ENCODE measurements at regions not wholly inside any gene's neighbourhood (a gene's known extent, or its start where the extent isn't known, plus 50 kb on each side); places are given as distances from the start of the nearest gene placed in this dataset.

DNA sequence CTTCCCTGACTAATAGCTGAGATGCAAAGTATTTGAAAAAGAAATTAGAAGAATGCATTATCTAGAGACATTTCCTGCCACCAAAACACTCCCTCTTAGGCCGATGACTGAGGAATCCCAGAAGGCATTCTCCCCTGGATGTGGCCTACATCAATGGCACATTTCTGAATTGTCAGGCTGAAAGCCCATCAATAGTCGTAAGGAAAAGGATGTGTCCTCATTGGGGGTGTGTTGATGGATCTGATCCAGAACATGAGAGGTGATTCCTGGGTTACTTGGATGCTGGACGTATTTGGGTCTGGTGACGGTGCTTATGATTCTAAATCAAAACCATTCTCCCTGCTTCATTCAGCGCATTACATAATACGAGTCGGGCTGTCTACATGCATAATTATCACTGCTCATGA lies 216.9 kb upstream of the CDIN1 start:
- no peaks in the 10 kb centered on the region for H3K36me3 ChIP-seq (replicated peaks in 1 of 2; ENCODE audit: control insufficient read depth in 1 of 2, insufficient read depth in 2 of 2, low read length in 2 of 2)
- ChIA-PET CTCF (ENCODE audit: low intra/inter-chr PET ratio, low total read pairs) (no interaction called here), POLR2A (no interaction called here)
- no peak overlapping the region for H2AFZ ChIP-seq (ENCODE audit: low read length)
- H4K20me1 ChIP-seq (ENCODE audit: insufficient read depth, low read length) = no peaks in the 10 kb centered on the region
- in situ Hi-C loops (cut with HindIII; ENCODE audit: extremely low pct_ligation_motif_present, low pct_unique_long_range_greater_than_20kb) (no loop called here), intact Hi-C loops (cut with micrococcal nuclease; ENCODE audit: unreplicated experiment) (no loop called here)
- H3K9me3 ChIP-seq (ENCODE audit: low read length) = no peaks in the 10 kb centered on the region
- no peaks in the 10 kb centered on the region for H3K79me2 ChIP-seq (ENCODE audit: insufficient read depth, low read length)
- H3K9ac ChIP-seq (ENCODE audit: insufficient read depth, low read depth, low read length) = no peak overlapping the region
- ATAC-seq (no peak), FAIRE-seq (no peak), DNase-seq (ENCODE audit: low spot score) (no peak)
- TF ChIP-seq ARID4A (CRISPR knock-in tag; IDR thresholded peaks at IDR 0.05; ENCODE audit: borderline replicate concordance) (no peak), ZNF546 (CRISPR knock-in tag; conservative IDR thresholded peaks at IDR 0.05) (no peak), ZNF367 (CRISPR knock-in tag; IDR thresholded peaks at IDR 0.05; ENCODE audit: borderline replicate concordance) (no peak), POLR2G (IDR thresholded peaks at IDR 0.05; ENCODE audit: low read depth, low read length) (no peak), CHD4 (IDR thresholded peaks at IDR 0.05; ENCODE audit: borderline replicate concordance, low read length) (no peak), ZNF629 (CRISPR knock-in tag; conservative IDR thresholded peaks at IDR 0.05) (no peak), ZMYM3 (CRISPR knock-in tag; IDR thresholded peaks at IDR 0.05) (no peak), POLR2AphosphoS5 (IDR thresholded peaks at IDR 0.05; ENCODE audit: low read depth, low read length) (no peak), TBX2 (CRISPR knock-in tag; IDR thresholded peaks at IDR 0.05; ENCODE audit: borderline replicate concordance) (no peak), MBNL3 (CRISPR knock-in tag; conservative IDR thresholded peaks at IDR 0.05) (no peak), ZNF660 (CRISPR knock-in tag; IDR thresholded peaks at IDR 0.05; ENCODE audit: borderline replicate concordance, low read depth) (no peak), ZNF20 (CRISPR knock-in tag; IDR thresholded peaks at IDR 0.05) (no peak)
- no TSS peak for BruUV-seq (replicated peaks)
- H3K27ac ChIP-seq (ENCODE audit: extremely low read length, insufficient read depth, low read length) = no peak overlapping the region
- H3K27me3 ChIP-seq (ENCODE audit: control insufficient read depth in 1 of 2, insufficient read depth in 2 of 2, low read length in 2 of 2) = no peaks in the 10 kb centered on the region; a peak in 1 of 5 replicates
- 17% methylated on average over 7 of the region's 7 CpGs for WGBS (ENCODE audit: low lambda C conversion rate)
- no peak overlapping the region for H3K4me3 ChIP-seq (replicated peaks in 1 of 3; ENCODE audit: insufficient read depth in 1 of 3, low read depth in 2 of 3, low read length in 3 of 3)
- no peak overlapping the region for H3K4me2 ChIP-seq (ENCODE audit: low read depth, low read length)
- H3K4me1 ChIP-seq (ENCODE audit: insufficient read depth, low read length) = no peaks in the 10 kb centered on the region

All from HepG2 (cell line).